WTC11 (cell line): ENCODE measurements at regions not wholly inside any gene's neighbourhood (a gene's known extent, or its start where the extent isn't known, plus 50 kb on each side); places are given as distances from the start of the nearest gene placed in this dataset.

ENCODE experiments used
- ATAC-seq: fragments of 200-7000 bp; cut with Tn5 transposase; 2 replicates; pipeline ENCODE4 v1.10.0; 2021; ENCODE audit warnings: mild to moderate bottlenecking, moderate library complexity
- CTCF ChIA-PET: fragments of 300-600 bp; sonication (Branson Sonifier 250); formaldehyde crosslinking; loops from one replicate; lab custom pipeline; 2021; ENCODE audit warnings: antibody characterized with exemption; lab: Charles Lee
- POLR2A ChIA-PET: fragments of 350-600 bp; sonication (Branson Sonifier 250); formaldehyde crosslinking; loops from one replicate; lab custom pipeline; 2021; ENCODE audit warnings: antibody characterized with exemption; lab: Charles Lee
- DNase-seq: peaks from one replicate; pipeline ENCODE4 v3.0.0; 2021; ENCODE audit warnings: low spot score
- H3K27ac Mint-ChIP-seq: 2 replicates; pipeline ENCODE4 v1.8.0; 2021; ENCODE audit warnings: mixed read lengths
- H3K27me3 Mint-ChIP-seq: 2 replicates; pipeline ENCODE4 v1.8.0; 2021; ENCODE audit warnings: low read depth, mild to moderate bottlenecking, moderate library complexity, mixed read lengths
- H3K36me3 Mint-ChIP-seq: 2 replicates; pipeline ENCODE4 v1.8.0; 2021; ENCODE audit warnings: mixed read lengths
- H3K4me1 Mint-ChIP-seq: 2 replicates; pipeline ENCODE4 v1.8.0; 2022; ENCODE audit warnings: mixed read lengths
- H3K4me3 Mint-ChIP-seq: 2 replicates; pipeline ENCODE4 v1.8.0; 2021; ENCODE audit warnings: mild to moderate bottlenecking, moderate library complexity, mixed read lengths
- H3K9me3 Mint-ChIP-seq: 2 replicates; pipeline ENCODE4 v1.8.0; 2021; ENCODE audit warnings: mixed read lengths
- CREB1 ChIP-seq: sonication (generic); formaldehyde crosslinking; IDR thresholded peaks from 2 replicates; pipeline ENCODE4 v1.8.0; 2023; ENCODE audit warnings: mild to moderate bottlenecking, missing genetic modification reagents
- EMX1 ChIP-seq: fragments of 250-450 bp; sonication (Bioruptor Pico); IDR thresholded peaks from 2 replicates; pipeline ENCODE4 v1.8.0; 2021; ENCODE audit warnings: mild to moderate bottlenecking
- GRHL2 ChIP-seq: fragments of 250-450 bp; sonication (Bioruptor Pico); IDR thresholded peaks from 2 replicates; pipeline ENCODE4 v1.8.0; 2022; ENCODE audit warnings: mild to moderate bottlenecking, moderate library complexity; ENCODE audit not compliant: insufficient replicate concordance, severe bottlenecking
- NFYB ChIP-seq: sonication (generic); formaldehyde crosslinking; conservative IDR thresholded peaks from 2 replicates; pipeline ENCODE4 v1.8.0; 2022; ENCODE audit warnings: low read depth, missing genetic modification reagents
- NR2C2 ChIP-seq: sonication (generic); formaldehyde crosslinking; IDR thresholded peaks from 2 replicates; pipeline ENCODE4 v1.8.0; 2022; ENCODE audit warnings: mild to moderate bottlenecking, missing genetic modification reagents
- NR3C1 ChIP-seq: sonication (generic); formaldehyde crosslinking; conservative IDR thresholded peaks from 2 replicates; pipeline ENCODE4 v1.8.1; 2023; ENCODE audit warnings: low read depth, mild to moderate bottlenecking, missing genetic modification reagents
- PRRX2 ChIP-seq: fragments of 250-450 bp; sonication (Bioruptor Pico); IDR thresholded peaks from 2 replicates; pipeline ENCODE4 v1.8.0; 2021; ENCODE audit warnings: mild to moderate bottlenecking
- RORB ChIP-seq: fragments of 250-450 bp; sonication (Bioruptor Pico); IDR thresholded peaks from 2 replicates; pipeline ENCODE4 v1.9.0; 2021; ENCODE audit warnings: mild to moderate bottlenecking
- SOX15 ChIP-seq: fragments of 250-450 bp; sonication (Bioruptor Pico); IDR thresholded peaks from 2 replicates; pipeline ENCODE4 v1.9.0; 2021; ENCODE audit warnings: mild to moderate bottlenecking
- SP1 ChIP-seq: sonication (generic); formaldehyde crosslinking; conservative IDR thresholded peaks from 2 replicates; pipeline ENCODE4 v1.8.1; 2022; ENCODE audit warnings: missing genetic modification reagents
- TEAD1 ChIP-seq: sonication (generic); formaldehyde crosslinking; IDR thresholded peaks from 2 replicates; pipeline ENCODE4 v1.8.0; 2022; ENCODE audit warnings: mild to moderate bottlenecking, missing genetic modification reagents
- ZNF138 ChIP-seq: sonication (generic); formaldehyde crosslinking; conservative IDR thresholded peaks from 2 replicates; pipeline ENCODE4 v1.8.1; 2022; ENCODE audit warnings: mild to moderate bottlenecking, moderate library complexity, missing genetic modification reagents
- ZNF219 ChIP-seq: sonication (generic); formaldehyde crosslinking; IDR thresholded peaks from 2 replicates; pipeline ENCODE4 v1.8.0; 2023; ENCODE audit warnings: missing genetic modification reagents, mild to moderate bottlenecking, borderline replicate concordance
- ZNF396 ChIP-seq: fragments of 250-450 bp; sonication (Bioruptor Pico); IDR thresholded peaks from 2 replicates; pipeline ENCODE4 v1.8.0; 2021; ENCODE audit warnings: mild to moderate bottlenecking, moderate library complexity, borderline replicate concordance
- ZNF416 ChIP-seq: fragments of 250-450 bp; sonication (Bioruptor Pico); IDR thresholded peaks from 2 replicates; pipeline ENCODE4 v1.9.0; 2021; ENCODE audit warnings: mild to moderate bottlenecking, inconsistent platforms
- TF ChIP-seq, protein P1 (sequence below): sonication (generic); formaldehyde crosslinking; IDR thresholded peaks from 2 replicates; pipeline ENCODE4 v1.8.1; 2022; ENCODE audit warnings: low read depth, missing genetic modification reagents, borderline replicate concordance
- TF ChIP-seq, protein P2 (sequence below): sonication (generic); formaldehyde crosslinking; conservative IDR thresholded peaks from 2 replicates; pipeline ENCODE4 v1.8.1; 2022; ENCODE audit warnings: mild to moderate bottlenecking, missing genetic modification reagents
- TF ChIP-seq, protein P3 (sequence below): sonication (generic); formaldehyde crosslinking; IDR thresholded peaks from 2 replicates; pipeline ENCODE4 v1.8.1; 2022; ENCODE audit warnings: mild to moderate bottlenecking, moderate library complexity, missing genetic modification reagents
- TF ChIP-seq, protein P4 (sequence below): fragments of 250-450 bp; sonication (Bioruptor Pico); IDR thresholded peaks from 2 replicates; pipeline ENCODE4 v1.8.0; 2021; ENCODE audit warnings: mild to moderate bottlenecking
- TF ChIP-seq, protein P5 (sequence below): sonication (generic); formaldehyde crosslinking; IDR thresholded peaks from 2 replicates; pipeline ENCODE4 v1.8.1; 2022; ENCODE audit warnings: missing genetic modification reagents, borderline replicate concordance
- TF ChIP-seq, protein P6 (sequence below): sonication (generic); formaldehyde crosslinking; IDR thresholded peaks from 2 replicates; pipeline ENCODE4 v1.8.0; 2022; ENCODE audit warnings: mild to moderate bottlenecking, missing genetic modification reagents
- TF ChIP-seq, protein P7 (sequence below): fragments of 250-450 bp; sonication (Bioruptor Pico); conservative IDR thresholded peaks from 2 replicates; pipeline ENCODE4 v1.9.0; 2021; ENCODE audit warnings: mild to moderate bottlenecking
- TF ChIP-seq, protein P8 (sequence below): sonication (generic); formaldehyde crosslinking; IDR thresholded peaks from 2 replicates; pipeline ENCODE4 v1.8.0; 2023; ENCODE audit warnings: mild to moderate bottlenecking, missing genetic modification reagents
- TF ChIP-seq, protein P9 (sequence below): fragments of 250-450 bp; sonication (Bioruptor Pico); IDR thresholded peaks from 2 replicates; pipeline ENCODE4 v1.9.0; 2021; ENCODE audit warnings: mild to moderate bottlenecking

DNA sequence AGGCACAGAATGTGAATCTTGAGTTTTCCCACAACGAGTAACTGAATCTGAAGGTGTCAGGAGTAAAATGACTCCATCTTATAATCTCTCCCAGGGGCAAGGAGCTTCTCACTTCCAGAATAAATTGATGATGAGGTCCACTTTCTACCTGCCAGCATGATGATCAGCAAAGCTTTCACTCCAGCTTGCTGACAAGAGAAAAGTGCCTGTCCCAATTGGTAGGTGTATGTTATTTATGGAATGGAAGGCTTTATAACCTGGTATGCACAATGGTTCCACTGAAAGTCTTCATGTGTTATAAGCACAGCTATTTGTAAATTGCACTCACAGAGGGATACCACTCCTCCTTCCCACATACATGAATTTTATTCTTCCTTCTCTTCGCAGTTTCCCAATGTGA, 401.0 kb upstream of the UBE2E3 start:
- Mint-ChIP-seq H3K9me3 (no peaks in the 10 kb centered on the region), H3K36me3 (no peaks in the 10 kb centered on the region), H3K4me3 (no peak overlapping the region), H3K27ac (no peak overlapping the region), H3K27me3 (no peaks in the 10 kb centered on the region), H3K4me1 (peaks cover 6% of the 10 kb centered on the region)
- DNase-seq (no peak), ATAC-seq (no peak)
- ChIA-PET POLR2A (no interaction called here), CTCF (no interaction called here)
- no peak for TF ChIP-seq ZNF219 (CRISPR knock-in tag)
- no peak for TF ChIP-seq SP1 (CRISPR knock-in tag)
- no peak for TF ChIP-seq NR3C1 (CRISPR knock-in tag)
- no peak for TF ChIP-seq RORB (CRISPR knock-in tag)
- TF ChIP-seq, protein P1, sequence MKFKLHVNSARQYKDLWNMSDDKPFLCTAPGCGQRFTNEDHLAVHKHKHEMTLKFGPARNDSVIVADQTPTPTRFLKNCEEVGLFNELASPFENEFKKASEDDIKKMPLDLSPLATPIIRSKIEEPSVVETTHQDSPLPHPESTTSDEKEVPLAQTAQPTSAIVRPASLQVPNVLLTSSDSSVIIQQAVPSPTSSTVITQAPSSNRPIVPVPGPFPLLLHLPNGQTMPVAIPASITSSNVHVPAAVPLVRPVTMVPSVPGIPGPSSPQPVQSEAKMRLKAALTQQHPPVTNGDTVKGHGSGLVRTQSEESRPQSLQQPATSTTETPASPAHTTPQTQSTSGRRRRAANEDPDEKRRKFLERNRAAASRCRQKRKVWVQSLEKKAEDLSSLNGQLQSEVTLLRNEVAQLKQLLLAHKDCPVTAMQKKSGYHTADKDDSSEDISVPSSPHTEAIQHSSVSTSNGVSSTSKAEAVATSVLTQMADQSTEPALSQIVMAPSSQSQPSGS (CRISPR knock-in tag): no peak
- no peak for TF ChIP-seq TEAD1 (CRISPR knock-in tag)
- TF ChIP-seq, protein P2, sequence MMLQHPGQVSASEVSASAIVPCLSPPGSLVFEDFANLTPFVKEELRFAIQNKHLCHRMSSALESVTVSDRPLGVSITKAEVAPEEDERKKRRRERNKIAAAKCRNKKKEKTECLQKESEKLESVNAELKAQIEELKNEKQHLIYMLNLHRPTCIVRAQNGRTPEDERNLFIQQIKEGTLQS (CRISPR knock-in tag): no peak
- TF ChIP-seq NR2C2 (CRISPR knock-in tag): no peak
- TF ChIP-seq SOX15 (CRISPR knock-in tag): no peak
- no peak for TF ChIP-seq ZNF138
- TF ChIP-seq CREB1: no peak
- TF ChIP-seq NFYB (CRISPR knock-in tag): no peak
- TF ChIP-seq, protein P3, sequence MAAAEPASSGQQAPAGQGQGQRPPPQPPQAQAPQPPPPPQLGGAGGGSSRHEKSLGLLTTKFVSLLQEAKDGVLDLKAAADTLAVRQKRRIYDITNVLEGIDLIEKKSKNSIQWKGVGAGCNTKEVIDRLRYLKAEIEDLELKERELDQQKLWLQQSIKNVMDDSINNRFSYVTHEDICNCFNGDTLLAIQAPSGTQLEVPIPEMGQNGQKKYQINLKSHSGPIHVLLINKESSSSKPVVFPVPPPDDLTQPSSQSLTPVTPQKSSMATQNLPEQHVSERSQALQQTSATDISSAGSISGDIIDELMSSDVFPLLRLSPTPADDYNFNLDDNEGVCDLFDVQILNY: no peak

DNA sequence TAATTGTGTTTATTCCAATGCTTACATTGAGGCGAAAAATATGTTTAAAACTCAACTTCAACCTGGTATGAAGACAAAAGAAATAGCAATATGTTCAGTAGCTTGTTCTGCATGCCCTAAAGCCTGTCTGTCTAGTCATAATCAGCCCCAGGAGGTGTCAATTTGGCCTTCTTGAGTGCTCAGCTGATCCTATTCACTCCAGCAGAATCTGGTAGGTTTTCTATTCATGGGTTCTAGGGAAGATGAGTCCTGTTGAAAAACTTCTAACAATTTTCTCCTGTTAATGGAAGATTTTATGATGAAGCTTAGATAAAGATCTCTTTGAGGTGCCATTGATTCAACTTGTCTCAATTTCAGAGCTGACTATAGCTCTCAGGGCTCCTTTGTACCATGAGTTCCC, 402.0 kb upstream of the UBE2E3 start:
- ATAC-seq (no peak), DNase-seq (no peak)
- Mint-ChIP-seq H3K4me1 (peaks cover under 1% of the 10 kb centered on the region; the same call in 1 of the 2 replicates), H3K27me3 (no peaks in the 10 kb centered on the region), H3K36me3 (no peaks in the 10 kb centered on the region), H3K4me3 (no peak overlapping the region), H3K9me3 (no peaks in the 10 kb centered on the region), H3K27ac (no peak overlapping the region)
- CTCF ChIA-PET: no interaction called here
- POLR2A ChIA-PET: no interaction called here
- TF ChIP-seq ZNF396 (CRISPR knock-in tag) (no peak), SOX15 (CRISPR knock-in tag) (no peak), GRHL2 (CRISPR knock-in tag) (no peak), EMX1 (no peak), ZNF416 (no peak), PRRX2 (CRISPR knock-in tag) (no peak)
- TF ChIP-seq, protein P4, sequence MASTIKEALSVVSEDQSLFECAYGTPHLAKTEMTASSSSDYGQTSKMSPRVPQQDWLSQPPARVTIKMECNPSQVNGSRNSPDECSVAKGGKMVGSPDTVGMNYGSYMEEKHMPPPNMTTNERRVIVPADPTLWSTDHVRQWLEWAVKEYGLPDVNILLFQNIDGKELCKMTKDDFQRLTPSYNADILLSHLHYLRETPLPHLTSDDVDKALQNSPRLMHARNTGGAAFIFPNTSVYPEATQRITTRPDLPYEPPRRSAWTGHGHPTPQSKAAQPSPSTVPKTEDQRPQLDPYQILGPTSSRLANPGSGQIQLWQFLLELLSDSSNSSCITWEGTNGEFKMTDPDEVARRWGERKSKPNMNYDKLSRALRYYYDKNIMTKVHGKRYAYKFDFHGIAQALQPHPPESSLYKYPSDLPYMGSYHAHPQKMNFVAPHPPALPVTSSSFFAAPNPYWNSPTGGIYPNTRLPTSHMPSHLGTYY: no peak
- TF ChIP-seq, protein P5, sequence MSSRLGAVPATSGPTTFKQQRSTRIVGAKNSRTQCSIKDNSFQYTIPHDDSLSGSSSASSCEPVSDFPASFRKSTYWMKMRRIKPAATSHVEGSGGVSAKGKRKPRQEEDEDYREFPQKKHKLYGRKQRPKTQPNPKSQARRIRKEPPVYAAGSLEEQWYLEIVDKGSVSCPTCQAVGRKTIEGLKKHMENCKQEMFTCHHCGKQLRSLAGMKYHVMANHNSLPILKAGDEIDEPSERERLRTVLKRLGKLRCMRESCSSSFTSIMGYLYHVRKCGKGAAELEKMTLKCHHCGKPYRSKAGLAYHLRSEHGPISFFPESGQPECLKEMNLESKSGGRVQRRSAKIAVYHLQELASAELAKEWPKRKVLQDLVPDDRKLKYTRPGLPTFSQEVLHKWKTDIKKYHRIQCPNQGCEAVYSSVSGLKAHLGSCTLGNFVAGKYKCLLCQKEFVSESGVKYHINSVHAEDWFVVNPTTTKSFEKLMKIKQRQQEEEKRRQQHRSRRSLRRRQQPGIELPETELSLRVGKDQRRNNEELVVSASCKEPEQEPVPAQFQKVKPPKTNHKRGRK (CRISPR knock-in tag): no peak
- TF ChIP-seq, protein P6, sequence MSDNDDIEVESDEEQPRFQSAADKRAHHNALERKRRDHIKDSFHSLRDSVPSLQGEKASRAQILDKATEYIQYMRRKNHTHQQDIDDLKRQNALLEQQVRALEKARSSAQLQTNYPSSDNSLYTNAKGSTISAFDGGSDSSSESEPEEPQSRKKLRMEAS (CRISPR knock-in tag): no peak
- TF ChIP-seq, protein P7, sequence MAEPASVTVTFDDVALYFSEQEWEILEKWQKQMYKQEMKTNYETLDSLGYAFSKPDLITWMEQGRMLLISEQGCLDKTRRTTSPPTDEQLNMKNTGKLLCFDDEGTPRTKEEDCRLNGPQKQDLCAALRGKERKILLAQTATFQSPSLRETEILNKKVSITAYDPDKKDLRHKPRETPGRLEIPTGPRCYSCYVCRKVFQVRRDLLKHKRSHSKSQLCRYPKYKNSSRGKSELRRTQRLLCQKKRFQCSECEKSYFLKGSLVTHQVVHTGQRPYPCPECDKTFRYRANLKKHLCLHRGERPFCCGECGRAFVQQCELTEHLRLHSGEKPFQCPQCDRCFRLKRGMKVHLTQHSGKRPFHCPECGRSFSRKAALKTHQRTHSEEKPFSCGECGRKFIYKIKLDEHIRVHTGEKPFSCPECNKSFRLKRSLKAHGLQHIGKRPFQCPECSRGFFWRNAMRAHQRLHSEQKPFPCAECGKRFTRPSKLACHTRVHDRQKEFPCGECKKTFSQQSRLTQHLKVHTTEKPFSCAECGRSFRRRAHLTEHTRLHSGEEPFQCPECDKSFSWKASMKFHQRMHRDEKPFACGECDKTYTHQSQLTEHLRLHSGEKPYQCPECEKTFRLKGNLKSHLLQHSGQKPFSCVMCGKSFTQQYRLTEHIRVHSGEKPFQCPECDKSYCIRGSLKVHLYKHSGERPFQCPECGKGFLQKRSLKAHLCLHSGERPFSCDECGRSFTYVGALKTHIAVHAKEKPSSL (CRISPR knock-in tag): no peak
- TF ChIP-seq, protein P8, sequence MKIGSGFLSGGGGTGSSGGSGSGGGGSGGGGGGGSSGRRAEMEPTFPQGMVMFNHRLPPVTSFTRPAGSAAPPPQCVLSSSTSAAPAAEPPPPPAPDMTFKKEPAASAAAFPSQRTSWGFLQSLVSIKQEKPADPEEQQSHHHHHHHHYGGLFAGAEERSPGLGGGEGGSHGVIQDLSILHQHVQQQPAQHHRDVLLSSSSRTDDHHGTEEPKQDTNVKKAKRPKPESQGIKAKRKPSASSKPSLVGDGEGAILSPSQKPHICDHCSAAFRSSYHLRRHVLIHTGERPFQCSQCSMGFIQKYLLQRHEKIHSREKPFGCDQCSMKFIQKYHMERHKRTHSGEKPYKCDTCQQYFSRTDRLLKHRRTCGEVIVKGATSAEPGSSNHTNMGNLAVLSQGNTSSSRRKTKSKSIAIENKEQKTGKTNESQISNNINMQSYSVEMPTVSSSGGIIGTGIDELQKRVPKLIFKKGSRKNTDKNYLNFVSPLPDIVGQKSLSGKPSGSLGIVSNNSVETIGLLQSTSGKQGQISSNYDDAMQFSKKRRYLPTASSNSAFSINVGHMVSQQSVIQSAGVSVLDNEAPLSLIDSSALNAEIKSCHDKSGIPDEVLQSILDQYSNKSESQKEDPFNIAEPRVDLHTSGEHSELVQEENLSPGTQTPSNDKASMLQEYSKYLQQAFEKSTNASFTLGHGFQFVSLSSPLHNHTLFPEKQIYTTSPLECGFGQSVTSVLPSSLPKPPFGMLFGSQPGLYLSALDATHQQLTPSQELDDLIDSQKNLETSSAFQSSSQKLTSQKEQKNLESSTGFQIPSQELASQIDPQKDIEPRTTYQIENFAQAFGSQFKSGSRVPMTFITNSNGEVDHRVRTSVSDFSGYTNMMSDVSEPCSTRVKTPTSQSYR (CRISPR knock-in tag): no peak
- TF ChIP-seq, protein P9, sequence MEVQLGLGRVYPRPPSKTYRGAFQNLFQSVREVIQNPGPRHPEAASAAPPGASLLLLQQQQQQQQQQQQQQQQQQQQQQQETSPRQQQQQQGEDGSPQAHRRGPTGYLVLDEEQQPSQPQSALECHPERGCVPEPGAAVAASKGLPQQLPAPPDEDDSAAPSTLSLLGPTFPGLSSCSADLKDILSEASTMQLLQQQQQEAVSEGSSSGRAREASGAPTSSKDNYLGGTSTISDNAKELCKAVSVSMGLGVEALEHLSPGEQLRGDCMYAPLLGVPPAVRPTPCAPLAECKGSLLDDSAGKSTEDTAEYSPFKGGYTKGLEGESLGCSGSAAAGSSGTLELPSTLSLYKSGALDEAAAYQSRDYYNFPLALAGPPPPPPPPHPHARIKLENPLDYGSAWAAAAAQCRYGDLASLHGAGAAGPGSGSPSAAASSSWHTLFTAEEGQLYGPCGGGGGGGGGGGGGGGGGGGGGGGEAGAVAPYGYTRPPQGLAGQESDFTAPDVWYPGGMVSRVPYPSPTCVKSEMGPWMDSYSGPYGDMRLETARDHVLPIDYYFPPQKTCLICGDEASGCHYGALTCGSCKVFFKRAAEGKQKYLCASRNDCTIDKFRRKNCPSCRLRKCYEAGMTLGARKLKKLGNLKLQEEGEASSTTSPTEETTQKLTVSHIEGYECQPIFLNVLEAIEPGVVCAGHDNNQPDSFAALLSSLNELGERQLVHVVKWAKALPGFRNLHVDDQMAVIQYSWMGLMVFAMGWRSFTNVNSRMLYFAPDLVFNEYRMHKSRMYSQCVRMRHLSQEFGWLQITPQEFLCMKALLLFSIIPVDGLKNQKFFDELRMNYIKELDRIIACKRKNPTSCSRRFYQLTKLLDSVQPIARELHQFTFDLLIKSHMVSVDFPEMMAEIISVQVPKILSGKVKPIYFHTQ (CRISPR knock-in tag): no peak
